BJ (cell line): ENCODE measurements at regions not wholly inside any gene's neighbourhood (a gene's known extent, or its start where the extent isn't known, plus 50 kb on each side); places are given as distances from the start of the nearest gene placed in this dataset.
"Not testable (repeated sequence)": the region's sequence is repeated elsewhere in the genome, so short reads cannot be mapped to it uniquely, and the experiment has no call there.

Experiments used
- CTCF ChIA-PET: fragments of 350-600 bp; formaldehyde crosslinking; extraction: SDS; loops from one replicate; lab custom pipeline; 2021; ENCODE audit warnings: antibody characterized with exemption, inconsistent platforms; lab: Yijun Ruan, JAX
- POLR2A ChIA-PET: fragments of 300-600 bp; sonication (Branson Sonifier 250); formaldehyde crosslinking; extraction: SDS; loops from one replicate; lab custom pipeline; 2021; ENCODE audit warnings: antibody characterized with exemption; lab: Charles Lee
- DNase-seq: peaks from one replicate; pipeline ENCODE4 v3.0.0-alpha.2; 2011; ENCODE audit warnings: low read depth
- H3K27me3 ChIP-seq: 2 replicates; pipeline ENCODE4 v1.6.0; 2011; ENCODE audit warnings: low read length; ENCODE audit not compliant: control insufficient read depth, insufficient read depth
- H3K36me3 ChIP-seq: 2 replicates; pipeline ENCODE4 v1.5.1; 2011; ENCODE audit warnings: low read length; ENCODE audit not compliant: control insufficient read depth, insufficient read depth
- H3K4me3 ChIP-seq: 2 replicates; pipeline ENCODE4 v1.5.1; 2011; ENCODE audit warnings: low read depth, mild to moderate bottlenecking, control low read depth, low read length
- TF ChIP-seq, protein P1 (sequence below): IDR thresholded peaks from 2 replicates; pipeline ENCODE4 v1.5.1; 2011; ENCODE audit warnings: low read depth, mild to moderate bottlenecking, control low read depth, inconsistent platforms, low read length, moderate library complexity; ENCODE audit not compliant: insufficient read depth

GRCh38 chr7:19916046-19916445 is 142.6 kb upstream of the TMEM196 start:
- Histone ChIP-seq H3K4me3 (no peak overlapping the region), H3K36me3 (no peaks in the 10 kb centered on the region), H3K27me3 (no peaks in the 10 kb centered on the region)
- no peak for DNase-seq
- ChIA-PET POLR2A (no interaction called here), CTCF (no interaction called here)
- TF ChIP-seq, protein P1, sequence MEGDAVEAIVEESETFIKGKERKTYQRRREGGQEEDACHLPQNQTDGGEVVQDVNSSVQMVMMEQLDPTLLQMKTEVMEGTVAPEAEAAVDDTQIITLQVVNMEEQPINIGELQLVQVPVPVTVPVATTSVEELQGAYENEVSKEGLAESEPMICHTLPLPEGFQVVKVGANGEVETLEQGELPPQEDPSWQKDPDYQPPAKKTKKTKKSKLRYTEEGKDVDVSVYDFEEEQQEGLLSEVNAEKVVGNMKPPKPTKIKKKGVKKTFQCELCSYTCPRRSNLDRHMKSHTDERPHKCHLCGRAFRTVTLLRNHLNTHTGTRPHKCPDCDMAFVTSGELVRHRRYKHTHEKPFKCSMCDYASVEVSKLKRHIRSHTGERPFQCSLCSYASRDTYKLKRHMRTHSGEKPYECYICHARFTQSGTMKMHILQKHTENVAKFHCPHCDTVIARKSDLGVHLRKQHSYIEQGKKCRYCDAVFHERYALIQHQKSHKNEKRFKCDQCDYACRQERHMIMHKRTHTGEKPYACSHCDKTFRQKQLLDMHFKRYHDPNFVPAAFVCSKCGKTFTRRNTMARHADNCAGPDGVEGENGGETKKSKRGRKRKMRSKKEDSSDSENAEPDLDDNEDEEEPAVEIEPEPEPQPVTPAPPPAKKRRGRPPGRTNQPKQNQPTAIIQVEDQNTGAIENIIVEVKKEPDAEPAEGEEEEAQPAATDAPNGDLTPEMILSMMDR: no peak

DNA sequence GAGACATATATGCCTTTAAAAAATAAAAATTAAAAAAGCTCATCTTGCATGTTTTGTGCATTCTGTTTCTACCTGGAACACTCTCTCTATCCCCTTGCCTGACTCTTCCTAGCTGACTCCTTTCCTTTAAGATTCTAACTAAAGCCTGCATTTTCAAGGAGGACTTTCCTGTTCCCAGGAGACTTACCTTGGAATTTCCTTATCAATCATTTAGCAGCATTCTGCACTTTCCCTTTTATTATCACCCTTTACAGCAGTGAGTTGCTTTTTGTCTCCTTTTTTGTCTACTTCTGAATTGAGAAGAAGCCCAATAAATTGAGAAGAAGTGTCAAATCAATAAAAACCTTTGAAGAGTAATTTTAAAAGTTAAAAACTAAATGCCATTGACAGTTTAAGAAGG is 142.2 kb upstream of the TMEM196 start:
- Histone ChIP-seq H3K36me3 (no peaks in the 10 kb centered on the region), H3K4me3 (no peak overlapping the region), H3K27me3 (no peaks in the 10 kb centered on the region)
- CTCF ChIA-PET: no interaction called here
- POLR2A ChIA-PET: no interaction called here
- DNase-seq: no peak
- TF ChIP-seq, protein P1: no peak

- Histone ChIP-seq H3K36me3 (no peaks in the 10 kb centered on the region), H3K27me3 (no peaks in the 10 kb centered on the region), H3K4me3 (no peak overlapping the region)
- TF ChIP-seq, protein P1: no peak
- ChIA-PET POLR2A (no interaction called here), CTCF (interaction anchor here (0.6 kb wide), 1 partner anchor 153 kb away, joined by 3 read pairs; no protein-coding TSS in a partner anchor)
- DNase-seq: no peak
Observed at GRCh38 chr7:19914866-19915265, 141.4 kb upstream of the TMEM196 start.

DNA sequence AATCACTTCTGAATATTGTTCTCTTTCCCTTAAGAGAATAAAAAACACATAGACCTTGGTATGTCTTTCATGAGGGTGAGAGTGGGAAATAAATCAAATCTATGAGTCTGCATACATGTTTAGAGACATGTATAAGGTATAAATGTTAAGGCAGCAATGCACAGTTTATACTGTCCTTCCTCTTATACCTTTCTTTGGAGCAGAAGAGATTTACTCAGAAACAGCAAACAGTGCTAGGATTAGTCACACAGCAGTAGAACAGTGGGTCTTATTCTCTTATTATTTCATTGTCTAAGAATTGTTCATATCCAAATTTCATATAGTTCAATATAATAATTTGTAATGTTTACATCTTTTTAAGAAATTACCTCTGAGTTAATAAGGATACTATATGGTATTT is 126.7 kb upstream of the TMEM196 start:
- ChIA-PET POLR2A (no interaction called here), CTCF (no interaction called here)
- TF ChIP-seq, protein P1: no peak
- no peaks in the 10 kb centered on the region for H3K36me3 ChIP-seq
- DNase-seq: no peak
- H3K4me3 ChIP-seq: no peak overlapping the region
- no peaks in the 10 kb centered on the region for H3K27me3 ChIP-seq

DNA sequence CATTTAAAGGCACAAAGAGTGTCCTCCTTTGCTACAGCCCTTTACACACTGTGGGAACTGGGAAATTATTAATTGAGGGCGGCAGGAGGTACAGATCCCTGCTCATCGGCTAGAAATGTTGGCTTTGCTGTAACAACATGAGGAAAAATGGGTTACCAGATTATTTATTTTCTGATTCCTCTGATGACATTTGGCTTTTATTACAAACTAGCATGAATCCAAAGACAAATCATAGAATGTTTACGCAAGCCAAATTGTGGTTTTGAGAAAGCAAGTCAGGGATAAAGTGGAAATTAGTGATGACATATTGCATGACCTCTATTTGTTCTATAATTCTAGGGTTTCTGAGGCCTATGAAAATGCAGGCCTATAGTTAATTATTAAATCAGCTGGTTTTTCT is 126.1 kb upstream of the TMEM196 start:
- Histone ChIP-seq H3K4me3 (no peak overlapping the region), H3K27me3 (no peaks in the 10 kb centered on the region), H3K36me3 (no peaks in the 10 kb centered on the region)
- TF ChIP-seq, protein P1: no peak
- DNase-seq: no peak
- ChIA-PET POLR2A (no interaction called here), CTCF (no interaction called here)

GRCh38 chr7:19882893-19883292 is 109.5 kb upstream of the TMEM196 start:
- H3K27me3 ChIP-seq, POLR2A ChIA-PET, H3K36me3 ChIP-seq, H3K4me3 ChIP-seq, DNase-seq, CTCF ChIA-PET: not testable (repeated sequence)
